Progenitor cell of endocrine pancreas (in vitro differentiated cells): ENCODE measurements at regions not wholly inside any gene's neighbourhood (a gene's known extent, or its start where the extent isn't known, plus 50 kb on each side); places are given as distances from the start of the nearest gene placed in this dataset.

Experiments used
- DNase-seq: peaks from one replicate; pipeline ENCODE4 v3.0.0; 2021; ENCODE audit warnings: low spot score; ENCODE audit not compliant: unreplicated experiment
- H3K27ac Mint-ChIP-seq: 2 replicates; pipeline ENCODE4 v1.8.0; 2021; ENCODE audit warnings: mild to moderate bottlenecking, moderate library complexity, mixed read lengths
- H3K27me3 Mint-ChIP-seq: 2 replicates; pipeline ENCODE4 v1.8.0; 2021; ENCODE audit warnings: mixed read lengths
- H3K36me3 Mint-ChIP-seq: 2 replicates; pipeline ENCODE4 v1.8.0; 2022; ENCODE audit warnings: mixed read lengths; ENCODE audit not compliant: insufficient read depth
- H3K4me1 Mint-ChIP-seq: 2 replicates; pipeline ENCODE4 v1.8.0; 2021; ENCODE audit warnings: low read depth, mixed read lengths
- H3K4me3 Mint-ChIP-seq: 2 replicates; pipeline ENCODE4 v1.8.0; 2021; ENCODE audit warnings: low read depth, mild to moderate bottlenecking, moderate library complexity, mixed read lengths
- H3K9me3 Mint-ChIP-seq: 2 replicates; pipeline ENCODE4 v1.8.0; 2021; ENCODE audit warnings: low read depth, mixed read lengths
- CTCF ChIP-seq: fragments of 200-600 bp; sonication (generic); IDR thresholded peaks from one replicate; pipeline ENCODE4 v1.5.0; 2021; ENCODE audit warnings: antibody characterized with exemption, mild to moderate bottlenecking; ENCODE audit not compliant: unreplicated experiment

GRCh38 chr12:107543416-107543815, 142.2 kb upstream of the PWP1 start:
- Mint-ChIP-seq H3K9me3 (no peaks in the 10 kb centered on the region), H3K4me1 (peaks cover 3% of the 10 kb centered on the region), H3K36me3 (no peaks in the 10 kb centered on the region), H3K27me3 (peaks cover 11% of the 10 kb centered on the region), H3K4me3 (no peak overlapping the region), H3K27ac (no peak overlapping the region)
- TF ChIP-seq CTCF = no peak
- DNase-seq = no peak

- Mint-ChIP-seq H3K9me3 (no peaks in the 10 kb centered on the region), H3K4me3 (no peak overlapping the region), H3K27ac (no peak overlapping the region), H3K4me1 (peaks cover 3% of the 10 kb centered on the region), H3K27me3 (peaks cover 11% of the 10 kb centered on the region), H3K36me3 (no peaks in the 10 kb centered on the region)
- TF ChIP-seq CTCF = no peak
- no peak for DNase-seq
Measured at GRCh38 chr12:107543841-107544240, 141.8 kb upstream of the PWP1 start.

- no peak for DNase-seq
- Mint-ChIP-seq H3K36me3 (no peaks in the 10 kb centered on the region), H3K4me1 (peaks cover 3% of the 10 kb centered on the region), H3K9me3 (no peaks in the 10 kb centered on the region), H3K4me3 (no peak overlapping the region), H3K27me3 (peaks cover 6% of the 10 kb centered on the region), H3K27ac (no peak overlapping the region)
- no peak for TF ChIP-seq CTCF
Measured at GRCh38 chr12:107544937-107545336, 140.7 kb upstream of the PWP1 start.

GRCh38 chr12:107545737-107546353, 139.8 kb upstream of the PWP1 start:
- Mint-ChIP-seq H3K4me1 (peaks cover 3% of the 10 kb centered on the region), H3K4me3 (no peak overlapping the region), H3K27me3 (peaks cover 6% of the 10 kb centered on the region), H3K9me3 (no peaks in the 10 kb centered on the region), H3K27ac (no peak overlapping the region), H3K36me3 (no peaks in the 10 kb centered on the region)
- no peak for DNase-seq
- TF ChIP-seq CTCF = no peak

GRCh38 chr12:107547389-107547788, 138.2 kb upstream of the PWP1 start:
- no peaks in the 10 kb centered on the region for H3K36me3 Mint-ChIP-seq
- no peak overlapping the region for H3K4me3 Mint-ChIP-seq
- peaks cover 3% of the 10 kb centered on the region for H3K4me1 Mint-ChIP-seq
- no peaks in the 10 kb centered on the region for H3K9me3 Mint-ChIP-seq
- H3K27ac Mint-ChIP-seq = no peak overlapping the region
- H3K27me3 Mint-ChIP-seq = peaks cover 6% of the 10 kb centered on the region
- DNase-seq = no peak
- no peak for TF ChIP-seq CTCF
